IMR-90 (cell line): ENCODE measurements at regions not wholly inside any gene's neighbourhood (a gene's known extent, or its start where the extent isn't known, plus 50 kb on each side); places are given as distances from the start of the nearest gene placed in this dataset.

Source experiments
- BHLHE40 ChIP-seq: fragments of 150-350 bp; IDR thresholded peaks from 2 replicates; pipeline ENCODE4 v1.6.1; 2016; ENCODE audit warnings: mild to moderate bottlenecking, low read depth, low read length
- CEBPB ChIP-seq: IDR thresholded peaks from 2 replicates; pipeline ENCODE4 v1.6.1; 2012; ENCODE audit warnings: low read depth, low read length, improper control_type of control experiment
- CHD1 ChIP-seq: IDR thresholded peaks from 2 replicates; pipeline ENCODE4 v1.6.1; 2012; ENCODE audit warnings: low read depth, low read length, improper control_type of control experiment
- CTCF ChIP-seq: conservative IDR thresholded peaks from 2 replicates; pipeline ENCODE4 v1.5.1; 2012; ENCODE audit warnings: mild to moderate bottlenecking, low read depth, low read length, improper control_type of control experiment
- ELK1 ChIP-seq: fragments of 150-350 bp; IDR thresholded peaks from 2 replicates; pipeline ENCODE4 v1.6.1; 2016; ENCODE audit warnings: low read depth, mild to moderate bottlenecking, low read length, moderate library complexity, borderline replicate concordance
- NFE2L2 ChIP-seq: fragments of 150-350 bp; IDR thresholded peaks from 2 replicates; pipeline ENCODE4 v1.6.1; 2016; ENCODE audit warnings: low read depth, mild to moderate bottlenecking, low read length
- POLR2A ChIP-seq: IDR thresholded peaks from 2 replicates; pipeline ENCODE4 v1.6.1; 2012; ENCODE audit warnings: mild to moderate bottlenecking, low read depth, low read length
- RAD21 ChIP-seq: IDR thresholded peaks from 2 replicates; pipeline ENCODE4 v1.6.1; 2012; ENCODE audit warnings: low read length, improper control_type of control experiment
- RCOR1 ChIP-seq: IDR thresholded peaks from 2 replicates; pipeline ENCODE4 v1.6.1; 2012; ENCODE audit warnings: mild to moderate bottlenecking, low read length, improper control_type of control experiment; ENCODE audit not compliant: insufficient replicate concordance
- RFX5 ChIP-seq: IDR thresholded peaks from 2 replicates; pipeline ENCODE4 v1.8.0; 2012; ENCODE audit warnings: low read depth, mild to moderate bottlenecking, low read length, moderate library complexity
- USF2 ChIP-seq: fragments of 150-350 bp; IDR thresholded peaks from 2 replicates; pipeline ENCODE4 v1.6.1; 2017; ENCODE audit warnings: mild to moderate bottlenecking, antibody characterized with exemption, low read length, low read depth

- no peak for TF ChIP-seq CTCF
- no peak for TF ChIP-seq RFX5
- no peak for TF ChIP-seq NFE2L2
- TF ChIP-seq POLR2A, result no peak
- no peak for TF ChIP-seq CHD1
- TF ChIP-seq RAD21, result no peak
- TF ChIP-seq RCOR1, result no peak
- no peak for TF ChIP-seq BHLHE40
- TF ChIP-seq ELK1, result no peak
- TF ChIP-seq USF2, result no peak
- TF ChIP-seq CEBPB, result no peak
These were observed 196.7 kb upstream of the FOXF1 start for GRCh38 chr16:86313631-86314030.
